ENCODE measurements at regions not wholly inside any gene's neighbourhood (a gene's known extent, or its start where the extent isn't known, plus 50 kb on each side); places are given as distances from the start of the nearest gene placed in this dataset.

GRCh38 chr16:74232806-74233465 is 63.7 kb upstream of the PSMD7 start:
- DNase-seq (ENCODE audit: low read depth in 3 of 3), result no peak

GRCh38 chr16:74230126-74230525 is 66.5 kb upstream of the PSMD7 start:
- DNase-seq (ENCODE audit: low read depth in 3 of 3), result no peak

DNA sequence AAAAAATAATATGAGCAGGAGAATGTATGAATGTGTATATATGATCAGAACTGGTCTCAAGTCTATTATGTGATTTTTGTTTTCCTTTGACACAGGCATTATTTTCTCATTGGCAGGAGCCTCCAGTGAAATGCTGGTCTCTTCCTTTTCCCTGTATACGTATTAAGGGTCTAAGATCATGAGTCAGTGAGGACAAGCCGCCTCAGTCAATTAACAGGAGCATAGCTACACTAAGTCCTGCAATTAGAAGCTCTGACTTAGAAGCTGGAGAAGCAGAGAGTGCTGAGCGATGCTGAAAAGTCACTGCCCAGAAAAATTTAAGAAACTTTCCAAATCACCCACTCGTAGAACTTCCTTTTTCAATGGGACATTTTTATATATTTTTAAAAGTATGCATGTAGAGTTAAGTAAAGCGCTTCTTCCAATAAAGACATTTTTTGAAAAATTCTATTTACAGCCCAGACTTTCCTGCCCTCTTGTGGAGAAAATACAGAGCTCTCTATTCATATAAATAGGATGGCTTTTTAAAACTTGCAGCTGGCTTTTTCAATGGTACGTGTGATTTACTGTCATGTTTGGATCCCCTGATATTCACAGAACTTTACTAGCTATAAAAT is 70.2 kb upstream of the PSMD7 start:
- DNase-seq (ENCODE audit: low read depth in 3 of 3), result no peak

- DNase-seq (ENCODE audit: low read depth in 3 of 3), result no peak
Observed at GRCh38 chr16:74224828-74225612, 71.6 kb upstream of the PSMD7 start.

GRCh38 chr16:74221828-74222227 is 74.8 kb upstream of the PSMD7 start:
- DNase-seq (ENCODE audit: low read depth in 3 of 3), result no peak

DNA sequence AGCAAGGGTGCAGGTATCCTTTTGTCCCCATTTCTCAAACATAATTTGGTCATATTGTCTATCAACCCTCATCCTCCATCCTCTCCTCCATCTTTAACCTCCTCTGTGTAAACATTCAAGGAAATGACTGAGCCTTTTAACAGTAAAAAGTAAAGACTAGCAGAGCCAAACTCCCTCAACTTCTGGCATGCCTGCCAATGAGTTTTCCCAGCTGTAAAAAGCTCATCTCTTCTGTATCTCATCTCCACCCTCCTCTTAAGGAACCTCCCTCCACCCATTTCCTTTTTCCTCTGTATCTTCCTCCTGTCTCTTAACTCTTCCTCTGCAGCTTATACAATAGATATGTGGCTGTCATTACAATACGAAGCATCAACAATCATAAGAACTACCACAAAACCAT is 76.9 kb upstream of the PSMD7 start:
- no peak for DNase-seq (ENCODE audit: low read depth in 3 of 3)

- no peak for DNase-seq (ENCODE audit: low read depth in 3 of 3)
Observed at GRCh38 chr16:74218871-74219270, 77.7 kb upstream of the PSMD7 start.

- no peak for DNase-seq (ENCODE audit: low read depth in 3 of 3)
Observed at GRCh38 chr16:74216319-74216718, 80.3 kb upstream of the PSMD7 start.

GRCh38 chr16:74215249-74215648 is 81.4 kb upstream of the PSMD7 start:
- no peak for DNase-seq (ENCODE audit: low read depth in 3 of 3)

DNA sequence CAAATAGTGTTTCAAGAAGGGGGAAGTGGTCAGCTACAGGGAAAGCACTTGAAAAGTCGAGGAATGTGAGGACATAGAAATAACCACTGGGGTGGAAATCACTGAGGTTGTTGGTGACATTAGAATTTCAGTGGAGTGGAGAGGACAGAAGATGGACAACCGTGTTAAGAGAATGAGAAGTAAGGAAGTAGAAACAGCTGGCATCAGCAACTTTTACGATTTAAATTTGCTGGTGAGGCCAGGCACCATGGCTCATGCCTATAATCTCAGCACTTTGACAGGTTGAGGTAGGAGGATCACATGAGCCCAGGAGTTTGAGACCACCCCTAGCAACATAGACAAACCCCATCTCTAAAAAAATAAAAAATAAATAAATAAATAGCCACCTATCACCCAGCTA is 83.2 kb upstream of the PSMD7 start:
- no peak for DNase-seq (ENCODE audit: low read depth in 3 of 3)

DNA sequence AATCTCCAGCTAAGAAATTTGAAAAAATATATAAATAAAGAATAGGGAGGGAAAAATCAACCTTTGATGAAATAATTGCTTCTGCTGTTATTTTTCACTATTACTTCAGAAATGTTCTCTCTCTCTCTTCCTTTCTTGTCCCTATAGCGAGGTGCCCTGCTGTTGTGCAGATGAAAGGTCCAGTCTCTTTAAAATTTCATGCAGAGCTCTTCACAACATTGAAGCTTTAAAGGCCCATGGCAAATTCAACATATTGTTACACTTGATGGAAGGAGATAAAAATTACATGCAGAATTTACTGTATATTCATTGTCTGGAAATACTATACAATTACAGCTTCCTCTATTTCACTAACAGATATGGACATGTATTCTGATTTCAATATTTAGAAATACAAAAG is 86.4 kb upstream of the PSMD7 start:
- DNase-seq (ENCODE audit: low read depth in 3 of 3), result no peak

DNA sequence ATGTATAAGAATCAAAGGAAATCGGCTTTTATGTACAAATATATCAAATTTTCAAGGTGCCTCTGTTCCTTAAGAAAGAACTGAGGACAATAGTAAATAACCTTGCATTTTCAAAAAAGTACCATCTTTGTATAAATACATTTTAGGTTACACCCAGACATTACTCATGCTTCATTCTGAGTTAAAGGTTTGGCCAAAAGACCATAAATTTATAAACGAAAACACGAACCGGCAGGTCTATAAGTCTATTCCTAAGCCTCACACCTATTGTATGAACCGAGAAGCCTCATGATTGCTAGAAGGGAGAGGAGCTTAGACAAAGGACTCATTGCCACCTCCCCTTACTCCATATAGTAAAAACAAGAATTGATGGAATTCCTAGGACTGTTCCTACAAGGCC is 94.6 kb upstream of the PSMD7 start:
- no peak for DNase-seq (ENCODE audit: low read depth in 3 of 3)

GRCh38 chr16:74201576-74201975 is 95.0 kb upstream of the PSMD7 start:
- DNase-seq (ENCODE audit: low read depth in 3 of 3), result no peak

GRCh38 chr16:74200921-74201320 is 95.7 kb upstream of the PSMD7 start:
- DNase-seq (ENCODE audit: low read depth in 3 of 3), result no peak

DNA sequence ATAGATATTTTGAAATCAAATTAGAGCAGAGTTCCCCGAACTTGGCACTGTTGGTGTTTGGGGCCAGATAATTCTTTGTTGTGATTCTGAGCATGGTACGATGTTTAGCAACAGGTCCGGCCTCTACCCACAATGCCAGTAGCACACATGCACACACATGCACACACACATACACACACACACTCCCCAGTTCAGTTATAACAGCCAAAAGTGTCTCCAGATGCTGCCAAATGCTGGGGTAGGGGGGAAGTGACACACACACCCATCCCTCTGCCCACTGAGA is 96.8 kb upstream of the PSMD7 start:
- no peak for DNase-seq (ENCODE audit: low read depth in 3 of 3)

GRCh38 chr16:74199066-74199841 is 97.4 kb upstream of the PSMD7 start:
- no peak for DNase-seq (ENCODE audit: low read depth in 3 of 3)

DNA sequence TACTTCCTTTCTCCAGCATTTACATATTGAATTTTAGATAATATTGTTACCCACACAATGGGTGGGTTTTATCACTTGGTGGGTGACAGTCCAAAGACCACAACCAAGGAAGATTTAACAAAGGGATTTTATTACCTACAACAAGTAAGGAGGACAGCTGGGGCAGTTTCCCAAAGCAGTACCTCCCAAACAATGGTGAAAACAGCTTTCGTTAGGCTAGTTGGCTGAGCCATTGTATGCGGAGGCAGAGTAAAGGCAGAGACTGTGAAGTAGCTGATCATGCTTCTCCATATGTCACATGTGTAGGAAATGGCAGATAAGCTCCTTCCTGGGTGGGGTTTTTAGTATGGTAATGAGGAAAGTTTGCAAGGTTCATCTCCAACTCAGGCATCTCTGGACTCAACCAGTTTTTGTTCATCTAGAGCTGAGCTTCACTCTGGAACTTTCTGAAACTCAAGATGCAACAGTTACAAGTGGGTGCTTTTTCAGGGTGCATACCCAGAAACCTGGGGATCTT is 104.3 kb upstream of the PSMD7 start:
- no peak for DNase-seq (ENCODE audit: low read depth in 3 of 3)

- no peak for DNase-seq (ENCODE audit: low read depth in 3 of 3)
Observed at GRCh38 chr16:74190292-74190691, 106.3 kb upstream of the PSMD7 start.

- DNase-seq (ENCODE audit: low read depth in 3 of 3), result no peak
Observed at GRCh38 chr16:74188856-74189255, 107.8 kb upstream of the PSMD7 start.

DNA sequence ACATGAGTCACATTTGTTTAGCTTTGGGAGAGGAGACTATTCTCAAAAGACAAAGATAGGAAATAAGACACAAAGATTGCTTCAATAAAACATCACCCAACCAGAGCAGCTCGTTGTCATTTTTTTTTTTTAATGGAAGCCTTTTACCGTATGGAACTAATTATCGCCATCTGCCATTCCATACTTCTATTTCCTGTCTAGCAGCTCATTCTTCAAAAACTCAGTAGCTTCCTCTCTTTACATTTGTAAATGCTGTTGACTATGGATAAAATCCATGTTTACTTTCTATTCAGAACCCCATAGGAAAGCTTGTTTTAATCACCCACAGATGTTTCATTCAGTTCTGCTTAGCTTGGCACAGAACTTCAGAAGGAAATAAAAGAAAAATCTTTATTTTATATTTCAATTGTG is 110.0 kb upstream of the PSMD7 start:
- no peak for DNase-seq (ENCODE audit: low read depth in 3 of 3)

DNA sequence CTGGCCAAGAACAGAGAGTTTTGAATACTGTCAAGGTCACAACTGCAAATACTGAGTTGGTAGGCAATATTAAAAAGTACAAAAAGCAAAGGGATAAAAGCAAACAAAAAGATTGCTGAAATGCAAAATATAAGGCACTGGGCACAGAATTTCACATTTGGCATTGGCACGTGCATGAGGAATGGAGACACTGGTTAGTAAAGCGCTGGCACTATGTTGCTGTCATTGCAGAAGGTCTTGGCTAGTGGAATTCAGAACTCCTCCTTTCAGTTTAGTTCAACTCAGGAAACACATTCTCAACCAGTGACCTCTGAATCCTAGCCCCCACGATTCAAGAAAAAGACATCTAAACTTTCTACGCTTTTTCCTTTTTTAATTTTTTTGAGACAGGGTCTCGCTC is 111.8 kb upstream of the PSMD7 start:
- no peak for DNase-seq (ENCODE audit: low read depth in 3 of 3)

GRCh38 chr16:74183601-74184360 is 112.8 kb upstream of the PSMD7 start:
- no peak for DNase-seq (ENCODE audit: low read depth in 3 of 3)
